ENCODE measurements at regions not wholly inside any gene's neighbourhood (a gene's known extent, or its start where the extent isn't known, plus 50 kb on each side); places are given as distances from the start of the nearest gene placed in this dataset.

- no peak for DNase-seq
- TF ChIP-seq CTCF (IDR thresholded peaks at IDR 0.05; ENCODE audit: partially characterized antibody, unreplicated experiment), result no peak
- H3K36me3 Mint-ChIP-seq (ENCODE audit: unreplicated experiment), result peaks cover 17% of the 10 kb centered on the region
- H3K9me3 Mint-ChIP-seq (ENCODE audit: unreplicated experiment), result peaks cover 5% of the 10 kb centered on the region
- no peak overlapping the region for H3K4me3 Mint-ChIP-seq (ENCODE audit: unreplicated experiment)
- H3K4me1 Mint-ChIP-seq (ENCODE audit: low read depth, unreplicated experiment), result peaks cover 16% of the 10 kb centered on the region
- peaks cover 2% of the 10 kb centered on the region for H3K27me3 Mint-ChIP-seq (ENCODE audit: unreplicated experiment)
- no peak overlapping the region for H3K27ac Mint-ChIP-seq (ENCODE audit: unreplicated experiment)
Measured at GRCh38 chr5:56430422-56430821, 197.3 kb upstream of the ANKRD55 start.

- TF ChIP-seq CTCF (IDR thresholded peaks at IDR 0.05; ENCODE audit: partially characterized antibody, unreplicated experiment), result no peak
- H3K4me1 Mint-ChIP-seq (ENCODE audit: low read depth, unreplicated experiment), result peaks cover 16% of the 10 kb centered on the region
- H3K9me3 Mint-ChIP-seq (ENCODE audit: unreplicated experiment), result peaks cover 5% of the 10 kb centered on the region
- H3K27me3 Mint-ChIP-seq (ENCODE audit: unreplicated experiment), result peaks cover 2% of the 10 kb centered on the region
- DNase-seq, result peak; percentile 68
- no peak overlapping the region for H3K4me3 Mint-ChIP-seq (ENCODE audit: unreplicated experiment)
- no peak overlapping the region for H3K27ac Mint-ChIP-seq (ENCODE audit: unreplicated experiment)
- peaks cover 19% of the 10 kb centered on the region for H3K36me3 Mint-ChIP-seq (ENCODE audit: unreplicated experiment)
Measured at GRCh38 chr5:56429110-56429561, 196.0 kb upstream of the ANKRD55 start.

GRCh38 chr5:56426693-56427092, 193.6 kb upstream of the ANKRD55 start:
- Mint-ChIP-seq H3K36me3 (ENCODE audit: unreplicated experiment) (peaks cover 17% of the 10 kb centered on the region), H3K27ac (ENCODE audit: unreplicated experiment) (no peak overlapping the region), H3K9me3 (ENCODE audit: unreplicated experiment) (no peaks in the 10 kb centered on the region), H3K27me3 (ENCODE audit: unreplicated experiment) (no peaks in the 10 kb centered on the region), H3K4me1 (ENCODE audit: low read depth, unreplicated experiment) (peaks cover 16% of the 10 kb centered on the region), H3K4me3 (ENCODE audit: unreplicated experiment) (no peak overlapping the region)
- DNase-seq, result no peak
- TF ChIP-seq CTCF (IDR thresholded peaks at IDR 0.05; ENCODE audit: partially characterized antibody, unreplicated experiment), result no peak

- no peaks in the 10 kb centered on the region for H3K27me3 Mint-ChIP-seq (ENCODE audit: unreplicated experiment)
- H3K36me3 Mint-ChIP-seq (ENCODE audit: unreplicated experiment), result peaks cover 36% of the 10 kb centered on the region
- no peak for DNase-seq
- peaks cover 9% of the 10 kb centered on the region for H3K4me1 Mint-ChIP-seq (ENCODE audit: low read depth, unreplicated experiment)
- no peak for TF ChIP-seq CTCF (IDR thresholded peaks at IDR 0.05; ENCODE audit: partially characterized antibody, unreplicated experiment)
- peaks cover 4% of the 10 kb centered on the region for H3K9me3 Mint-ChIP-seq (ENCODE audit: unreplicated experiment)
- H3K27ac Mint-ChIP-seq (ENCODE audit: unreplicated experiment), result no peak overlapping the region
- no peak overlapping the region for H3K4me3 Mint-ChIP-seq (ENCODE audit: unreplicated experiment)
Measured at GRCh38 chr5:56422076-56422762, 189.1 kb upstream of the ANKRD55 start.

GRCh38 chr5:56421246-56422075, 188.3 kb upstream of the ANKRD55 start:
- DNase-seq, result no peak
- Mint-ChIP-seq H3K27me3 (ENCODE audit: unreplicated experiment) (no peaks in the 10 kb centered on the region), H3K4me1 (ENCODE audit: low read depth, unreplicated experiment) (peaks cover 1% of the 10 kb centered on the region), H3K36me3 (ENCODE audit: unreplicated experiment) (peaks cover 37% of the 10 kb centered on the region), H3K27ac (ENCODE audit: unreplicated experiment) (no peak overlapping the region), H3K4me3 (ENCODE audit: unreplicated experiment) (no peak overlapping the region), H3K9me3 (ENCODE audit: unreplicated experiment) (peaks cover 4% of the 10 kb centered on the region)
- TF ChIP-seq CTCF (IDR thresholded peaks at IDR 0.05; ENCODE audit: partially characterized antibody, unreplicated experiment), result no peak

Data from glutamatergic neuron (in vitro differentiated cells).